ENCODE measurements at regions not wholly inside any gene's neighbourhood (a gene's known extent, or its start where the extent isn't known, plus 50 kb on each side); places are given as distances from the start of the nearest gene placed in this dataset.

- TF ChIP-seq GLIS3 (CRISPR knock-in tag; IDR thresholded peaks at IDR 0.05) (no peak), ESRRG (CRISPR knock-in tag; IDR thresholded peaks at IDR 0.05) (no peak), CREB5 (CRISPR knock-in tag; IDR thresholded peaks at IDR 0.05; ENCODE audit: low read depth) (no peak), TSHZ2 (CRISPR knock-in tag; IDR thresholded peaks at IDR 0.05) (no peak), ZNF70 (CRISPR knock-in tag; IDR thresholded peaks at IDR 0.05) (no peak), PATZ1 (CRISPR knock-in tag; IDR thresholded peaks at IDR 0.05; ENCODE audit: borderline replicate concordance) (no peak), ARNTL (CRISPR knock-in tag; IDR thresholded peaks at IDR 0.05; ENCODE audit: borderline replicate concordance, low read depth) (no peak)
- ATAC-seq, result no peak
These were observed 471.8 kb upstream of the RUNX1 start for GRCh38 chr21:35520856-35521255.

GRCh38 chr21:35520302-35520701, 471.2 kb upstream of the RUNX1 start:
- TF ChIP-seq ZFP30 (CRISPR knock-in tag; IDR thresholded peaks at IDR 0.05), result no peak
- TF ChIP-seq PPARA (CRISPR knock-in tag; IDR thresholded peaks at IDR 0.05; ENCODE audit: borderline replicate concordance), result no peak
- TF ChIP-seq ZNF70 (CRISPR knock-in tag; IDR thresholded peaks at IDR 0.05), result no peak
- no peak for TF ChIP-seq ARNTL (CRISPR knock-in tag; IDR thresholded peaks at IDR 0.05; ENCODE audit: borderline replicate concordance, low read depth)
- TF ChIP-seq TCF4 (CRISPR knock-in tag; IDR thresholded peaks at IDR 0.05; ENCODE audit: borderline replicate concordance), result no peak
- no peak for TF ChIP-seq ZFP3 (CRISPR knock-in tag; IDR thresholded peaks at IDR 0.05)
- no peak for TF ChIP-seq CREB5 (CRISPR knock-in tag; IDR thresholded peaks at IDR 0.05; ENCODE audit: low read depth)
- no peak for TF ChIP-seq ESRRG (CRISPR knock-in tag; IDR thresholded peaks at IDR 0.05)
- TF ChIP-seq ZNF8 (CRISPR knock-in tag; IDR thresholded peaks at IDR 0.05), result no peak
- no peak for TF ChIP-seq ZC3H10 (CRISPR knock-in tag; IDR thresholded peaks at IDR 0.05)
- no peak for TF ChIP-seq CSDC2 (CRISPR knock-in tag; IDR thresholded peaks at IDR 0.05)
- TF ChIP-seq POU6F1 (CRISPR knock-in tag; IDR thresholded peaks at IDR 0.05; ENCODE audit: borderline replicate concordance, low read depth), result no peak
- no peak for ATAC-seq

- no peak for ATAC-seq
- no peak for TF ChIP-seq ZNF8 (CRISPR knock-in tag; IDR thresholded peaks at IDR 0.05)
- TF ChIP-seq ZFP3 (CRISPR knock-in tag; IDR thresholded peaks at IDR 0.05), result no peak
- no peak for TF ChIP-seq ESRRG (CRISPR knock-in tag; IDR thresholded peaks at IDR 0.05)
- TF ChIP-seq SNAI2 (CRISPR knock-in tag; IDR thresholded peaks at IDR 0.05), result no peak
- TF ChIP-seq TOX (CRISPR knock-in tag; IDR thresholded peaks at IDR 0.05; ENCODE audit: borderline replicate concordance), result no peak
- TF ChIP-seq TSHZ2 (CRISPR knock-in tag; IDR thresholded peaks at IDR 0.05), result no peak
- no peak for TF ChIP-seq ZNF565 (CRISPR knock-in tag; conservative IDR thresholded peaks at IDR 0.05; ENCODE audit: low read depth)
- TF ChIP-seq TCF4 (CRISPR knock-in tag; IDR thresholded peaks at IDR 0.05; ENCODE audit: borderline replicate concordance), result no peak
- no peak for TF ChIP-seq PATZ1 (CRISPR knock-in tag; IDR thresholded peaks at IDR 0.05; ENCODE audit: borderline replicate concordance)
- no peak for TF ChIP-seq PPARA (CRISPR knock-in tag; IDR thresholded peaks at IDR 0.05; ENCODE audit: borderline replicate concordance)
- no peak for TF ChIP-seq ZNF70 (CRISPR knock-in tag; IDR thresholded peaks at IDR 0.05)
- no peak for TF ChIP-seq CSRNP3 (CRISPR knock-in tag; IDR thresholded peaks at IDR 0.05)
- TF ChIP-seq OSR1 (CRISPR knock-in tag; IDR thresholded peaks at IDR 0.05), result no peak
- TF ChIP-seq ISL1 (CRISPR knock-in tag; IDR thresholded peaks at IDR 0.05), result no peak
- no peak for TF ChIP-seq RARB (CRISPR knock-in tag; IDR thresholded peaks at IDR 0.05)
These were observed 468.8 kb upstream of the RUNX1 start for GRCh38 chr21:35517865-35518264.

Measured in SK-N-SH treated with all-trans-retinoic acid at 6 μM for 48 hours (cell line).